MM.1S (cell line): ENCODE measurements at regions not wholly inside any gene's neighbourhood (a gene's known extent, or its start where the extent isn't known, plus 50 kb on each side); places are given as distances from the start of the nearest gene placed in this dataset.

Source experiments
- DNase-seq: peaks from one replicate; pipeline ENCODE4 v3.0.0-alpha.2; 2015
- H2AFZ ChIP-seq: fragments of 300-600 bp; sonication (generic); 2 replicates; pipeline ENCODE4 v1.6.0; 2016; ENCODE audit warnings: antibody characterized with exemption, low read length
- H3F3A ChIP-seq: fragments of 300-600 bp; sonication (generic); 2 replicates; pipeline ENCODE4 v1.6.1; 2016; ENCODE audit warnings: mild to moderate bottlenecking, antibody characterized with exemption, low read length, moderate library complexity, mixed read lengths; ENCODE audit not compliant: insufficient read depth
- H3K27ac ChIP-seq: fragments of 300-600 bp; sonication (generic); 2 replicates; pipeline ENCODE4 v1.5.1; 2016; ENCODE audit warnings: mild to moderate bottlenecking, low read length
- H3K27me3 ChIP-seq: fragments of 300-600 bp; sonication (generic); replicated peaks from 2 replicates; pipeline ENCODE4 v1.6.0; 2016; ENCODE audit warnings: low read length; ENCODE audit not compliant: insufficient read depth
- H3K36me3 ChIP-seq: fragments of 300-600 bp; sonication (generic); replicated peaks from 2 replicates; pipeline ENCODE4 v1.6.1; 2016; ENCODE audit warnings: mild to moderate bottlenecking, low read length, mixed read lengths; ENCODE audit not compliant: insufficient read depth
- H3K4me1 ChIP-seq: fragments of 300-600 bp; sonication (generic); 2 replicates; pipeline ENCODE4 v1.6.1; 2016; ENCODE audit warnings: low read length, mixed read lengths
- H3K4me2 ChIP-seq: fragments of 300-600 bp; sonication (generic); 2 replicates; pipeline ENCODE4 v1.6.0; 2016; ENCODE audit warnings: low read depth, low read length
- H3K4me3 ChIP-seq: fragments of 300-600 bp; sonication (generic); 2 replicates; pipeline ENCODE4 v1.5.1; 2016; ENCODE audit warnings: low read length, mixed read lengths
- H3K79me2 ChIP-seq: fragments of 300-600 bp; sonication (generic); 2 replicates; pipeline ENCODE4 v1.6.1; 2016; ENCODE audit warnings: mixed run types, low read length, mixed read lengths
- H3K9ac ChIP-seq: fragments of 300-600 bp; sonication (generic); 2 replicates; pipeline ENCODE4 v1.6.1; 2016; ENCODE audit warnings: low read length, mixed read lengths
- H3K9me2 ChIP-seq: fragments of 300-600 bp; sonication (generic); replicated peaks from 2 replicates; pipeline ENCODE4 v1.6.1; 2016; ENCODE audit warnings: mild to moderate bottlenecking, low read length, mixed read lengths; ENCODE audit not compliant: insufficient read depth
- H3K9me3 ChIP-seq: fragments of 300-600 bp; sonication (generic); replicated peaks from 2 replicates; pipeline ENCODE4 v1.6.1; 2016; ENCODE audit warnings: mild to moderate bottlenecking, low read length, mixed read lengths; ENCODE audit not compliant: insufficient read depth
- H4K20me1 ChIP-seq: fragments of 300-600 bp; sonication (generic); 2 replicates; pipeline ENCODE4 v1.6.1; 2016; ENCODE audit warnings: mild to moderate bottlenecking, low read length, moderate library complexity, mixed read lengths; ENCODE audit not compliant: insufficient read depth
- CTCF ChIP-seq: fragments of 300-600 bp; sonication (generic); IDR thresholded peaks from 2 replicates; pipeline ENCODE4 v1.5.1; 2016; ENCODE audit warnings: antibody characterized with exemption, low read length, mixed read lengths
- EZH2 ChIP-seq: fragments of 300-600 bp; sonication (generic); optimal IDR thresholded peaks from 2 replicates; pipeline ENCODE3; 2017; ENCODE audit warnings: low read depth, mild to moderate bottlenecking, antibody characterized with exemption, low read length, mixed read lengths
- EZH2phosphoT487 ChIP-seq: fragments of 300-600 bp; sonication (generic); IDR thresholded peaks from 2 replicates; pipeline ENCODE4 v1.6.1; 2018; ENCODE audit warnings: antibody characterized with exemption, low read length

- Histone ChIP-seq H3K4me2 (no peak overlapping the region), H2AFZ (no peak overlapping the region), H3K9ac (no peak overlapping the region), H3K4me1 (peaks cover 3% of the 10 kb centered on the region), H3K9me3 (no peaks in the 10 kb centered on the region), H3K27me3 (peaks cover 58% of the 10 kb centered on the region), H3K27ac (no peak overlapping the region), H3F3A (no peaks in the 10 kb centered on the region), H3K4me3 (no peak overlapping the region), H3K79me2 (no peaks in the 10 kb centered on the region), H3K36me3 (no peaks in the 10 kb centered on the region), H3K9me2 (no peaks in the 10 kb centered on the region), H4K20me1 (no peaks in the 10 kb centered on the region; the same call in 1 of the 2 replicates)
- no peak for DNase-seq
- TF ChIP-seq EZH2phosphoT487 (no peak), EZH2 (no peak), CTCF (no peak)
Measured at GRCh38 chr20:19962958-19963357, 54.2 kb upstream of the NAA20 start.

GRCh38 chr20:19964289-19965265, 52.6 kb upstream of the NAA20 start:
- Histone ChIP-seq H3K4me3 (no peak overlapping the region), H3F3A (peaks cover 7% of the 10 kb centered on the region; the same call in 1 of the 2 replicates), H3K27ac (no peak overlapping the region), H3K27me3 (peaks cover 62% of the 10 kb centered on the region), H3K9me2 (no peaks in the 10 kb centered on the region), H3K4me1 (peaks cover 16% of the 10 kb centered on the region), H3K36me3 (no peaks in the 10 kb centered on the region), H3K9ac (no peak overlapping the region), H2AFZ (no peak overlapping the region), H3K4me2 (no peak overlapping the region), H4K20me1 (no peaks in the 10 kb centered on the region; the same call in 1 of the 2 replicates), H3K9me3 (no peaks in the 10 kb centered on the region), H3K79me2 (no peaks in the 10 kb centered on the region)
- DNase-seq, result no peak
- TF ChIP-seq EZH2 (no peak), EZH2phosphoT487 (no peak), CTCF (no peak)

- no peak overlapping the region for H3K9ac ChIP-seq
- peaks cover 16% of the 10 kb centered on the region for H3K4me1 ChIP-seq
- H3F3A ChIP-seq, result peaks cover 7% of the 10 kb centered on the region; the same call in 1 of the 2 replicates
- H4K20me1 ChIP-seq, result no peaks in the 10 kb centered on the region; the same call in 1 of the 2 replicates
- no peaks in the 10 kb centered on the region for H3K79me2 ChIP-seq
- no peak for DNase-seq
- no peaks in the 10 kb centered on the region for H3K9me2 ChIP-seq
- no peak overlapping the region for H3K27ac ChIP-seq
- H3K36me3 ChIP-seq, result no peaks in the 10 kb centered on the region
- H3K27me3 ChIP-seq, result peaks cover 72% of the 10 kb centered on the region
- no peak overlapping the region for H2AFZ ChIP-seq
- no peak overlapping the region for H3K4me2 ChIP-seq
- TF ChIP-seq CTCF (no peak), EZH2 (no peak), EZH2phosphoT487 (no peak)
- no peak overlapping the region for H3K4me3 ChIP-seq
- no peaks in the 10 kb centered on the region for H3K9me3 ChIP-seq
Measured at GRCh38 chr20:19966840-19967239, 50.3 kb upstream of the NAA20 start.
